Left renal cortex interstitium (tissue), 4 donors: ENCODE measurements at regions not wholly inside any gene's neighbourhood (a gene's known extent, or its start where the extent isn't known, plus 50 kb on each side); places are given as distances from the start of the nearest gene placed in this dataset.
"Not testable (repeated sequence)": the region's sequence is repeated elsewhere in the genome, so short reads cannot be mapped to it uniquely, and the experiment has no call there.

Experiments
- DNase-seq, 4 donors: peaks; one replicate each; pipeline ENCODE4 v3.0.0-alpha.2; 2013; ENCODE audit warnings: low read depth in 4 of 4, low spot score in 2 of 4, missing footprints in 1 of 4

GRCh38 chr6:85995339-85996033 lies 352.8 kb upstream of the SYNCRIP start:
- no peak for DNase-seq

GRCh38 chr6:85986681-85987080 lies 344.0 kb upstream of the SYNCRIP start:
- no peak for DNase-seq

GRCh38 chr6:85983032-85983659 lies 340.5 kb upstream of the SYNCRIP start:
- no peak for DNase-seq

GRCh38 chr6:85977661-85978060 lies 335.0 kb upstream of the SYNCRIP start:
- no peak for DNase-seq

- no peak for DNase-seq
Observed at GRCh38 chr6:85975957-85976356, 333.3 kb upstream of the SYNCRIP start.

- DNase-seq = no peak
Observed at GRCh38 chr6:85971238-85971637, 328.6 kb upstream of the SYNCRIP start.

GRCh38 chr6:85966828-85967227 lies 324.1 kb upstream of the SYNCRIP start:
- no peak for DNase-seq

GRCh38 chr6:85961746-85962145 lies 319.1 kb upstream of the SYNCRIP start:
- DNase-seq = no peak

GRCh38 chr6:85961125-85961524 lies 318.4 kb upstream of the SYNCRIP start:
- DNase-seq = no peak

- no peak for DNase-seq
Observed at GRCh38 chr6:85948481-85948880, 305.8 kb upstream of the SYNCRIP start.

GRCh38 chr6:85945459-85946185 lies 302.9 kb upstream of the SYNCRIP start:
- no peak for DNase-seq

- DNase-seq = no peak
Observed at GRCh38 chr6:85944776-85945175, 302.1 kb upstream of the SYNCRIP start.

- DNase-seq = no peak
Observed at GRCh38 chr6:85942844-85943243, 300.2 kb upstream of the SYNCRIP start.

- DNase-seq = no peak
Observed at GRCh38 chr6:85936916-85937315, 294.2 kb upstream of the SYNCRIP start.

GRCh38 chr6:85923013-85923430 lies 280.3 kb upstream of the SYNCRIP start:
- DNase-seq = peak in 3 of 4 donors; percentile 15 to 41 (median 29)

- no peak for DNase-seq
Observed at GRCh38 chr6:85920782-85921181, 278.1 kb upstream of the SYNCRIP start.

- no peak for DNase-seq
Observed at GRCh38 chr6:85917522-85917921, 274.8 kb upstream of the SYNCRIP start.

- DNase-seq = no peak
Observed at GRCh38 chr6:85913001-85913400, 270.3 kb upstream of the SYNCRIP start.

GRCh38 chr6:85912582-85912981 lies 269.9 kb upstream of the SYNCRIP start:
- DNase-seq = no peak

GRCh38 chr6:85911067-85911466 lies 268.4 kb upstream of the SYNCRIP start:
- DNase-seq = no peak

GRCh38 chr6:85908120-85908519 lies 265.4 kb upstream of the SYNCRIP start:
- not testable (repeated sequence) for DNase-seq

GRCh38 chr6:85892346-85892745 lies 249.7 kb upstream of the SYNCRIP start:
- no peak for DNase-seq
